NCI-H1694 treated with DMSO at 0.1 percent for 48 hours (cell line): ENCODE measurements at regions not wholly inside any gene's neighbourhood (a gene's known extent, or its start where the extent isn't known, plus 50 kb on each side); places are given as distances from the start of the nearest gene placed in this dataset.
"Not testable (repeated sequence)": the region's sequence is repeated elsewhere in the genome, so short reads cannot be mapped to it uniquely, and the experiment has no call there.

ENCODE experiments used
- DNase-seq: peaks from one replicate; lab custom pipeline; 2025; lab: John Stamatoyannopoulos, UW

GRCh38 chr10:131581547-131581946 is 270.0 kb upstream of the TCERG1L start:
- DNase-seq, result not testable (repeated sequence)

GRCh38 chr10:131584287-131584686 is 272.8 kb upstream of the TCERG1L start:
- no peak for DNase-seq

- DNase-seq, result no peak
Measured at GRCh38 chr10:131585761-131586160, 274.2 kb upstream of the TCERG1L start.

GRCh38 chr10:131586958-131587357 is 275.4 kb upstream of the TCERG1L start:
- no peak for DNase-seq

GRCh38 chr10:131587976-131588680 is 276.6 kb upstream of the TCERG1L start:
- DNase-seq, result no peak

- DNase-seq, result no peak
Measured at GRCh38 chr10:131588704-131589220, 277.2 kb upstream of the TCERG1L start.

GRCh38 chr10:131590567-131590966 is 279.0 kb upstream of the TCERG1L start:
- DNase-seq, result no peak

- DNase-seq, result no peak
Measured at GRCh38 chr10:131591936-131592335, 280.4 kb upstream of the TCERG1L start.

- no peak for DNase-seq
Measured at GRCh38 chr10:131609176-131609575, 291.6 kb upstream of the PPP2R2D start.

GRCh38 chr10:131615150-131615549 is 285.7 kb upstream of the PPP2R2D start:
- no peak for DNase-seq

GRCh38 chr10:131616040-131616439 is 284.8 kb upstream of the PPP2R2D start:
- DNase-seq, result no peak

- no peak for DNase-seq
Measured at GRCh38 chr10:131617113-131617858, 283.5 kb upstream of the PPP2R2D start.

- DNase-seq, result no peak
Measured at GRCh38 chr10:131618587-131619267, 282.1 kb upstream of the PPP2R2D start.

GRCh38 chr10:131620314-131620713 is 280.5 kb upstream of the PPP2R2D start:
- DNase-seq, result no peak

- DNase-seq, result no peak
Measured at GRCh38 chr10:131620904-131621303, 279.9 kb upstream of the PPP2R2D start.

- no peak for DNase-seq
Measured at GRCh38 chr10:131621784-131622624, 278.8 kb upstream of the PPP2R2D start.

- DNase-seq, result no peak
Measured at GRCh38 chr10:131625041-131625440, 275.8 kb upstream of the PPP2R2D start.

GRCh38 chr10:131626274-131626673 is 274.5 kb upstream of the PPP2R2D start:
- no peak for DNase-seq

GRCh38 chr10:131629026-131629770 is 271.6 kb upstream of the PPP2R2D start:
- no peak for DNase-seq

GRCh38 chr10:131630772-131631258 is 270.0 kb upstream of the PPP2R2D start:
- DNase-seq, result no peak

- DNase-seq, result no peak
Measured at GRCh38 chr10:131631619-131632018, 269.2 kb upstream of the PPP2R2D start.
